HFF-Myc (cell line): ENCODE measurements at regions not wholly inside any gene's neighbourhood (a gene's known extent, or its start where the extent isn't known, plus 50 kb on each side); places are given as distances from the start of the nearest gene placed in this dataset.

Experiments
- DNase-seq: peaks from one replicate; pipeline ENCODE4 v3.0.0-alpha.2; 2011; ENCODE audit warnings: low read depth; ENCODE audit errors: extremely low read depth
- H3K4me3 ChIP-seq: replicated peaks from 2 replicates; pipeline ENCODE4 v1.5.1; 2011; ENCODE audit warnings: low read depth, mild to moderate bottlenecking, control low read depth, low read length
- CTCF ChIP-seq: IDR thresholded peaks from 2 replicates; pipeline ENCODE4 v1.5.1; 2012; ENCODE audit warnings: mild to moderate bottlenecking, low read depth, low read length, control low read depth; ENCODE audit errors: missing control alignments

- H3K4me3 ChIP-seq: no peak overlapping the region
- DNase-seq: no peak
- TF ChIP-seq CTCF: no peak
Measured at GRCh38 chr11:38278457-38279141, 1680.6 kb upstream of the RAG2 start.

- H3K4me3 ChIP-seq: no peak overlapping the region
- no peak for DNase-seq
- TF ChIP-seq CTCF: no peak
Measured at GRCh38 chr11:38274031-38274430, 1676.0 kb upstream of the RAG2 start.

- TF ChIP-seq CTCF: no peak
- DNase-seq: no peak
- no peak overlapping the region for H3K4me3 ChIP-seq
Measured at GRCh38 chr11:38272376-38272775, 1674.3 kb upstream of the RAG2 start.

GRCh38 chr11:38266691-38267090, 1668.7 kb upstream of the RAG2 start:
- H3K4me3 ChIP-seq: no peak overlapping the region
- TF ChIP-seq CTCF: no peak
- DNase-seq: no peak

GRCh38 chr11:38256436-38256835, 1658.4 kb upstream of the RAG2 start:
- TF ChIP-seq CTCF: no peak
- DNase-seq: no peak

GRCh38 chr11:38254913-38255312, 1656.9 kb upstream of the RAG2 start:
- no peak for DNase-seq
- H3K4me3 ChIP-seq: no peak overlapping the region
- TF ChIP-seq CTCF: no peak

More at GRCh38 chr11:38256436-38256835, 1658.4 kb upstream of the RAG2 start:
- H3K4me3 ChIP-seq: no peak overlapping the region

GRCh38 chr11:38252620-38253019, 1654.6 kb upstream of the RAG2 start:
- H3K4me3 ChIP-seq: no peak overlapping the region
- no peak for TF ChIP-seq CTCF
- no peak for DNase-seq
